Endothelial cell (in vitro differentiated cells): ENCODE measurements at regions not wholly inside any gene's neighbourhood (a gene's known extent, or its start where the extent isn't known, plus 50 kb on each side); places are given as distances from the start of the nearest gene placed in this dataset.

Experiments used
- DNase-seq: peaks from one replicate; pipeline ENCODE4 v3.0.0; 2021; ENCODE audit warnings: low spot score
- H3K27ac Mint-ChIP-seq: one replicate; pipeline ENCODE4 v1.8.0; 2021; ENCODE audit warnings: mixed read lengths, inconsistent platforms; ENCODE audit not compliant: unreplicated experiment
- H3K27me3 Mint-ChIP-seq: one replicate; pipeline ENCODE4 v1.8.0; 2021; ENCODE audit warnings: mild to moderate bottlenecking, moderate library complexity, mixed read lengths, inconsistent platforms; ENCODE audit not compliant: unreplicated experiment
- H3K36me3 Mint-ChIP-seq: one replicate; pipeline ENCODE4 v1.8.0; 2021; ENCODE audit warnings: mild to moderate bottlenecking, low read depth, mixed read lengths, inconsistent platforms; ENCODE audit not compliant: unreplicated experiment
- H3K4me1 Mint-ChIP-seq: one replicate; pipeline ENCODE4 v1.8.0; 2021; ENCODE audit warnings: mild to moderate bottlenecking, mixed read lengths, inconsistent platforms; ENCODE audit not compliant: unreplicated experiment
- H3K4me3 Mint-ChIP-seq: one replicate; pipeline ENCODE4 v1.8.0; 2021; ENCODE audit warnings: mild to moderate bottlenecking, mixed read lengths, inconsistent platforms; ENCODE audit not compliant: unreplicated experiment
- H3K9me3 Mint-ChIP-seq: one replicate; pipeline ENCODE4 v1.8.0; 2021; ENCODE audit warnings: mixed read lengths, inconsistent platforms; ENCODE audit not compliant: unreplicated experiment
- CTCF ChIP-seq: fragments of 200-600 bp; sonication (generic); IDR thresholded peaks from one replicate; pipeline ENCODE4 v1.5.0; 2021; ENCODE audit warnings: antibody characterized with exemption; ENCODE audit not compliant: unreplicated experiment

- Mint-ChIP-seq H3K27me3 (peaks cover 3% of the 10 kb centered on the region), H3K36me3 (no peaks in the 10 kb centered on the region), H3K27ac (no peak overlapping the region), H3K4me1 (peaks cover 23% of the 10 kb centered on the region), H3K9me3 (no peaks in the 10 kb centered on the region), H3K4me3 (no peak overlapping the region)
- no peak for DNase-seq
- TF ChIP-seq CTCF = no peak
Observed at GRCh38 chr11:45056529-45056928, 89.9 kb upstream of the PRDM11 start.

GRCh38 chr11:45057938-45058646 lies 88.3 kb upstream of the PRDM11 start:
- Mint-ChIP-seq H3K4me1 (peaks cover 23% of the 10 kb centered on the region), H3K9me3 (no peaks in the 10 kb centered on the region), H3K27me3 (peaks cover 3% of the 10 kb centered on the region), H3K36me3 (no peaks in the 10 kb centered on the region), H3K4me3 (no peak overlapping the region), H3K27ac (no peak overlapping the region)
- TF ChIP-seq CTCF = no peak
- DNase-seq = no peak

- no peaks in the 10 kb centered on the region for H3K36me3 Mint-ChIP-seq
- no peak for TF ChIP-seq CTCF
- H3K4me1 Mint-ChIP-seq = peaks cover 23% of the 10 kb centered on the region
- DNase-seq = no peak
- H3K9me3 Mint-ChIP-seq = peaks cover 3% of the 10 kb centered on the region
- no peak overlapping the region for H3K27ac Mint-ChIP-seq
- H3K27me3 Mint-ChIP-seq = peaks cover 3% of the 10 kb centered on the region
- no peak overlapping the region for H3K4me3 Mint-ChIP-seq
Observed at GRCh38 chr11:45058647-45058950, 87.8 kb upstream of the PRDM11 start.

- TF ChIP-seq CTCF = no peak
- Mint-ChIP-seq H3K27ac (no peak overlapping the region), H3K27me3 (no peaks in the 10 kb centered on the region), H3K9me3 (peaks cover 5% of the 10 kb centered on the region), H3K4me3 (no peak overlapping the region), H3K4me1 (peaks cover 23% of the 10 kb centered on the region), H3K36me3 (no peaks in the 10 kb centered on the region)
- no peak for DNase-seq
Observed at GRCh38 chr11:45060707-45061106, 85.7 kb upstream of the PRDM11 start.

- Mint-ChIP-seq H3K4me1 (peaks cover 23% of the 10 kb centered on the region), H3K9me3 (peaks cover 5% of the 10 kb centered on the region), H3K36me3 (no peaks in the 10 kb centered on the region), H3K27ac (no peak overlapping the region), H3K27me3 (no peaks in the 10 kb centered on the region), H3K4me3 (no peak overlapping the region)
- DNase-seq = no peak
- TF ChIP-seq CTCF = no peak
Observed at GRCh38 chr11:45061641-45062040, 84.8 kb upstream of the PRDM11 start.
